Neural cell (in vitro differentiated cells): ENCODE measurements at regions not wholly inside any gene's neighbourhood (a gene's known extent, or its start where the extent isn't known, plus 50 kb on each side); places are given as distances from the start of the nearest gene placed in this dataset.

Experiments
- H2AFZ ChIP-seq: fragments of 200-600, 300-800 bp; sonication (generic), shearing (Covaris generic); 2 replicates; pipeline ENCODE4 v1.6.0; 2014; ENCODE audit warnings: low read depth, mild to moderate bottlenecking, antibody characterized with exemption, low read length, moderate library complexity
- H3F3A ChIP-seq: fragments of 200-600 bp; shearing (Covaris generic); 2 replicates; pipeline ENCODE4 v1.6.1; 2016; ENCODE audit warnings: mild to moderate bottlenecking, moderate library complexity, mixed read lengths, antibody characterized with exemption, low read length; ENCODE audit not compliant: insufficient read depth, poor library complexity, severe bottlenecking
- H3K27ac ChIP-seq: fragments of 200-600, 300-800 bp; sonication (generic), shearing (Covaris generic); 2 replicates; pipeline ENCODE4 v1.5.1; 2014; ENCODE audit warnings: mild to moderate bottlenecking, low read length, moderate library complexity
- H3K27me3 ChIP-seq: fragments of 300-800, 200-600 bp; sonication (generic), shearing (Covaris generic); 2 replicates; pipeline ENCODE4 v1.6.0; 2014; ENCODE audit warnings: mild to moderate bottlenecking, low read depth, low read length, moderate library complexity; ENCODE audit not compliant: insufficient read depth
- H3K36me3 ChIP-seq: fragments of 300-800, 200-600 bp; sonication (generic), shearing (Covaris generic); 2 replicates; pipeline ENCODE4 v1.5.1; 2014; ENCODE audit warnings: mild to moderate bottlenecking, antibody characterized with exemption, low read length, moderate library complexity; ENCODE audit not compliant: insufficient read depth
- H3K4me2 ChIP-seq: fragments of 300-800, 200-600 bp; sonication (generic), shearing (Covaris generic); 2 replicates; pipeline ENCODE4 v1.6.0; 2014; ENCODE audit warnings: mild to moderate bottlenecking, low read length
- H3K4me3 ChIP-seq: fragments of 300-800, 200-600 bp; sonication (generic), shearing (Covaris generic); 2 replicates; pipeline ENCODE4 v1.5.1; 2014; ENCODE audit warnings: mild to moderate bottlenecking, low read length, moderate library complexity
- H3K79me2 ChIP-seq: fragments of 200-600 bp; shearing (Covaris generic); replicated peaks from 2 replicates; pipeline ENCODE4 v1.6.0; 2014; ENCODE audit warnings: mild to moderate bottlenecking, low read length, moderate library complexity; ENCODE audit not compliant: insufficient read depth
- H3K9ac ChIP-seq: fragments of 300-800, 200-600 bp; sonication (generic), shearing (Covaris generic); 2 replicates; pipeline ENCODE4 v1.6.1; 2016; ENCODE audit warnings: mild to moderate bottlenecking, low read length, mixed read lengths
- H3K9me2 ChIP-seq: fragments of 200-600 bp; shearing (Covaris generic); 2 replicates; pipeline ENCODE4 v1.6.1; 2016; ENCODE audit warnings: mild to moderate bottlenecking, low read length, mixed read lengths; ENCODE audit not compliant: insufficient read depth
- H3K9me3 ChIP-seq: fragments of 200-600, 300-800 bp; sonication (generic), shearing (Covaris generic); 2 replicates; pipeline ENCODE4 v1.6.1; 2016; ENCODE audit warnings: mild to moderate bottlenecking, mixed run types, low read length, moderate library complexity, mixed read lengths
- H4K20me1 ChIP-seq: fragments of 200-600 bp; shearing (Covaris generic); 2 replicates; pipeline ENCODE4 v1.6.1; 2016; ENCODE audit warnings: mild to moderate bottlenecking, mixed run types; ENCODE audit not compliant: insufficient read depth
- EP300 ChIP-seq: fragments of 450-650 bp; conservative IDR thresholded peaks from 2 replicates; pipeline ENCODE4 v1.6.1; 2014; ENCODE audit warnings: antibody characterized with exemption, mild to moderate bottlenecking, moderate library complexity; ENCODE audit not compliant: poor library complexity, severe bottlenecking
- EZH2 ChIP-seq: fragments of 200-600, 300-800 bp; shearing (Covaris generic), sonication (generic); IDR thresholded peaks from 2 replicates; pipeline ENCODE4 v1.6.1; 2014; ENCODE audit warnings: antibody characterized with exemption, low read length, borderline replicate concordance, mild to moderate bottlenecking; ENCODE audit not compliant: insufficient read depth, poor library complexity, severe bottlenecking
- MXI1 ChIP-seq: fragments of 450-650 bp; conservative IDR thresholded peaks from 2 replicates; pipeline ENCODE4 v1.6.1; 2014; ENCODE audit warnings: antibody characterized with exemption, mild to moderate bottlenecking; ENCODE audit not compliant: poor library complexity, severe bottlenecking
- POLR2AphosphoS5 ChIP-seq: IDR thresholded peaks from 2 replicates; pipeline ENCODE4 v1.6.1; 2012
- RAD21 ChIP-seq: fragments of 450-650 bp; conservative IDR thresholded peaks from 2 replicates; pipeline ENCODE4 v1.6.1; 2014; ENCODE audit warnings: antibody characterized with exemption, mild to moderate bottlenecking, moderate library complexity
- SMC3 ChIP-seq: fragments of 450-650 bp; conservative IDR thresholded peaks from 2 replicates; pipeline ENCODE4 v1.6.1; 2014; ENCODE audit warnings: antibody characterized with exemption, mild to moderate bottlenecking, moderate library complexity; ENCODE audit not compliant: poor library complexity
- TAF1 ChIP-seq: IDR thresholded peaks from 2 replicates; pipeline ENCODE4 v1.6.1; 2012; ENCODE audit warnings: low read depth
- TF ChIP-seq, protein P1 (sequence below): fragments of 450-650 bp; IDR thresholded peaks from 2 replicates; pipeline ENCODE4 v1.5.1; 2014; ENCODE audit warnings: antibody characterized with exemption, mild to moderate bottlenecking, moderate library complexity; ENCODE audit not compliant: poor library complexity, severe bottlenecking
- TF ChIP-seq, protein P2 (sequence below): IDR thresholded peaks from 2 replicates; pipeline ENCODE4 v1.6.1; 2012; ENCODE audit warnings: borderline replicate concordance

DNA sequence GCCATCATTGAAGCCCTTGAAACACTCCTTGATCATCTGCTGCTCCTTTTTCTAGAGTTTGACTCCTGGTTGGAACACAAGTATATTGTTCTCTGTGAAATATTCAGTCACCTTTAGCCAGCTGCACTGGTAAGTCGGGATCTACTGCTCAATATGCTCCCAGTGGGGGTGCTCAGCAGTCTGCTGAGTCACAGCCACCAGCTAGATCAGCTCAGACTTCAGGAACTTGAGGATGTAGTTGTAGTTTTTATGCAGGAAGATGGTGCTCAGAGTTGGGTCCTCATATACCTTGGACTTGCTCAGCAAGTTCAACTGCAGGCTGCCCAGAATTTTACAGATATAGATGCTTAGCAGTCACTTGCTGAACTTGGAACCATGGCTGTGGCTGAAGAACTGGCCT is 202.5 kb upstream of the RPL34 start:
- Histone ChIP-seq H3K4me3 (no peak overlapping the region), H4K20me1 (no peaks in the 10 kb centered on the region), H3K9me2 (no peaks in the 10 kb centered on the region), H3F3A (no peaks in the 10 kb centered on the region), H3K79me2 (no peaks in the 10 kb centered on the region), H3K9me3 (no peaks in the 10 kb centered on the region), H3K36me3 (no peaks in the 10 kb centered on the region), H3K27me3 (no peaks in the 10 kb centered on the region), H3K9ac (no peak overlapping the region), H2AFZ (no peak overlapping the region), H3K27ac (no peak overlapping the region), H3K4me2 (no peak overlapping the region)
- TF ChIP-seq EZH2 (no peak), TAF1 (no peak), POLR2AphosphoS5 (no peak), MXI1 (no peak), EP300 (no peak), RAD21 (no peak), SMC3 (no peak)
- TF ChIP-seq, protein P1, sequence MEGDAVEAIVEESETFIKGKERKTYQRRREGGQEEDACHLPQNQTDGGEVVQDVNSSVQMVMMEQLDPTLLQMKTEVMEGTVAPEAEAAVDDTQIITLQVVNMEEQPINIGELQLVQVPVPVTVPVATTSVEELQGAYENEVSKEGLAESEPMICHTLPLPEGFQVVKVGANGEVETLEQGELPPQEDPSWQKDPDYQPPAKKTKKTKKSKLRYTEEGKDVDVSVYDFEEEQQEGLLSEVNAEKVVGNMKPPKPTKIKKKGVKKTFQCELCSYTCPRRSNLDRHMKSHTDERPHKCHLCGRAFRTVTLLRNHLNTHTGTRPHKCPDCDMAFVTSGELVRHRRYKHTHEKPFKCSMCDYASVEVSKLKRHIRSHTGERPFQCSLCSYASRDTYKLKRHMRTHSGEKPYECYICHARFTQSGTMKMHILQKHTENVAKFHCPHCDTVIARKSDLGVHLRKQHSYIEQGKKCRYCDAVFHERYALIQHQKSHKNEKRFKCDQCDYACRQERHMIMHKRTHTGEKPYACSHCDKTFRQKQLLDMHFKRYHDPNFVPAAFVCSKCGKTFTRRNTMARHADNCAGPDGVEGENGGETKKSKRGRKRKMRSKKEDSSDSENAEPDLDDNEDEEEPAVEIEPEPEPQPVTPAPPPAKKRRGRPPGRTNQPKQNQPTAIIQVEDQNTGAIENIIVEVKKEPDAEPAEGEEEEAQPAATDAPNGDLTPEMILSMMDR, result no peak
- TF ChIP-seq, protein P2, sequence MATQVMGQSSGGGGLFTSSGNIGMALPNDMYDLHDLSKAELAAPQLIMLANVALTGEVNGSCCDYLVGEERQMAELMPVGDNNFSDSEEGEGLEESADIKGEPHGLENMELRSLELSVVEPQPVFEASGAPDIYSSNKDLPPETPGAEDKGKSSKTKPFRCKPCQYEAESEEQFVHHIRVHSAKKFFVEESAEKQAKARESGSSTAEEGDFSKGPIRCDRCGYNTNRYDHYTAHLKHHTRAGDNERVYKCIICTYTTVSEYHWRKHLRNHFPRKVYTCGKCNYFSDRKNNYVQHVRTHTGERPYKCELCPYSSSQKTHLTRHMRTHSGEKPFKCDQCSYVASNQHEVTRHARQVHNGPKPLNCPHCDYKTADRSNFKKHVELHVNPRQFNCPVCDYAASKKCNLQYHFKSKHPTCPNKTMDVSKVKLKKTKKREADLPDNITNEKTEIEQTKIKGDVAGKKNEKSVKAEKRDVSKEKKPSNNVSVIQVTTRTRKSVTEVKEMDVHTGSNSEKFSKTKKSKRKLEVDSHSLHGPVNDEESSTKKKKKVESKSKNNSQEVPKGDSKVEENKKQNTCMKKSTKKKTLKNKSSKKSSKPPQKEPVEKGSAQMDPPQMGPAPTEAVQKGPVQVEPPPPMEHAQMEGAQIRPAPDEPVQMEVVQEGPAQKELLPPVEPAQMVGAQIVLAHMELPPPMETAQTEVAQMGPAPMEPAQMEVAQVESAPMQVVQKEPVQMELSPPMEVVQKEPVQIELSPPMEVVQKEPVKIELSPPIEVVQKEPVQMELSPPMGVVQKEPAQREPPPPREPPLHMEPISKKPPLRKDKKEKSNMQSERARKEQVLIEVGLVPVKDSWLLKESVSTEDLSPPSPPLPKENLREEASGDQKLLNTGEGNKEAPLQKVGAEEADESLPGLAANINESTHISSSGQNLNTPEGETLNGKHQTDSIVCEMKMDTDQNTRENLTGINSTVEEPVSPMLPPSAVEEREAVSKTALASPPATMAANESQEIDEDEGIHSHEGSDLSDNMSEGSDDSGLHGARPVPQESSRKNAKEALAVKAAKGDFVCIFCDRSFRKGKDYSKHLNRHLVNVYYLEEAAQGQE, result no peak

DNA sequence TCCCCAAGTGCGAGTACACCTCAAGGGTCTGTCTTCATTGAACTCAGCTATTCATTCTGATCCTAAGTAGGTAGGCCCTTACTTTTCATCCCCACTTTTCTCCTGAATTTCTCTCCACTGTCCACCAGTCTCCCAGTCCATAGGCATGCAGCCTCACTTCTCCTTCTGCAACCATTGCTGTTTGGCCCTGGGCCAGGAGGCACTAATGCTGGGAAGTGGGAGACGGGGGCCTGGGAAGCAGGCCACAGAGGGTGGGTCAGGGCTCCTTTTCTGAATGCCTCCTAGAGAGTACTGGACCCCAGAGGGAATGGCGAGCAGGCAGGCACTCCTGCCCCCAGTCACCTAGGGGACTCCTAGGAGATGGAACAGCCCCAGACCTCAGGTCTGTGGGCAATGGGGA is 203.5 kb upstream of the RPL34 start:
- no peak overlapping the region for H3K9ac ChIP-seq
- H3K9me3 ChIP-seq, result no peaks in the 10 kb centered on the region
- TF ChIP-seq POLR2AphosphoS5 (no peak), SMC3 (no peak), EP300 (no peak), TAF1 (no peak), MXI1 (no peak), RAD21 (no peak), EZH2 (no peak)
- TF ChIP-seq, protein P2, result no peak
- TF ChIP-seq, protein P1, result no peak

More for the DNA sequence above, 203.5 kb upstream of the RPL34 start:
- no peaks in the 10 kb centered on the region for H3F3A ChIP-seq
- H2AFZ ChIP-seq, result no peak overlapping the region
- H3K27me3 ChIP-seq, result no peaks in the 10 kb centered on the region
- no peak overlapping the region for H3K4me3 ChIP-seq
- H4K20me1 ChIP-seq, result no peaks in the 10 kb centered on the region
- no peaks in the 10 kb centered on the region for H3K79me2 ChIP-seq
- no peaks in the 10 kb centered on the region for H3K9me2 ChIP-seq
- no peaks in the 10 kb centered on the region for H3K36me3 ChIP-seq
- H3K27ac ChIP-seq, result no peak overlapping the region
- H3K4me2 ChIP-seq, result no peak overlapping the region
